HPDE6-E6E7 (cell line): ENCODE measurements at regions not wholly inside any gene's neighbourhood (a gene's known extent, or its start where the extent isn't known, plus 50 kb on each side); places are given as distances from the start of the nearest gene placed in this dataset.

Experiments
- DNase-seq: peaks from one replicate; pipeline ENCODE4 v3.0.0; 2011; ENCODE audit warnings: missing footprints; ENCODE audit errors: extremely low spot score

- DNase-seq = no peak
These were observed 86.2 kb upstream of the SYT1 start for GRCh38 chr12:78778339-78778738.

DNA sequence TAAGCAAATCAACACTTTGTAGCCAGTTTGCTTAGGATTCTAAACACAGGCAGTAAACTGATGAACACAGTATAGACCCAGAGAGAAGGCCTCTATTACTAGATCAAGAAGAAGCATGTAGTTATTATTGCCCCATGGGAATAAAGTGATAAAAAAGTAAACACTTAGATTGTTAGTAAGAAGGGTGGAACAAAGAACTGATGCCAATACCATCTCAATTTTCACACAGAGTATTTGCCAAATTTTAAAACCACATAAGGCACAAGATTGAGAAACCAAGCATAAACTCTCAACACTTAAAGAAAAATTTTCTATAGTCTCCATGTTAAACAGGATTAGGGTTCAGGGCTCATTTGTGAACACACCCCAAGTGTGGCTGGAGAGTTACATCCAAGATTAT, 77.0 kb upstream of the SYT1 start:
- no peak for DNase-seq

DNA sequence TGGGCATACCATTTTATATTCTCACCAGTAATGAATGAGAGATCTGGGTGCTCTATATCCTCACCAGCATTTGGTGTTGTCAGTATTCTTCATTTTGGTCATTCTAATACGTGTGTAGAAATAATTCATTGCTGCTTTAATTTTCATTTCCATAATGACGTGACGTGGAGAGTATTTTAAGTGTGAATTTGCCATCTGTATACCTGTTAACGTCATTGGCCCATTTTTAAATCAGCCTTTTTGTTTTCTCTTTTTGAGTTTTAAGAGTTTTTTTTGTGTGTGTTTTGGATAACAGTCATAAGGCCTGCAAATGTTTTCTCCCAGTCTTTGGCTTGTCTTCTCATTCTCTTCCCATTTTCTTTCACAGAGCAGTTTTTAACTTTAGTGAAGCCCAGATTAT, 74.4 kb upstream of the SYT1 start:
- no peak for DNase-seq

DNA sequence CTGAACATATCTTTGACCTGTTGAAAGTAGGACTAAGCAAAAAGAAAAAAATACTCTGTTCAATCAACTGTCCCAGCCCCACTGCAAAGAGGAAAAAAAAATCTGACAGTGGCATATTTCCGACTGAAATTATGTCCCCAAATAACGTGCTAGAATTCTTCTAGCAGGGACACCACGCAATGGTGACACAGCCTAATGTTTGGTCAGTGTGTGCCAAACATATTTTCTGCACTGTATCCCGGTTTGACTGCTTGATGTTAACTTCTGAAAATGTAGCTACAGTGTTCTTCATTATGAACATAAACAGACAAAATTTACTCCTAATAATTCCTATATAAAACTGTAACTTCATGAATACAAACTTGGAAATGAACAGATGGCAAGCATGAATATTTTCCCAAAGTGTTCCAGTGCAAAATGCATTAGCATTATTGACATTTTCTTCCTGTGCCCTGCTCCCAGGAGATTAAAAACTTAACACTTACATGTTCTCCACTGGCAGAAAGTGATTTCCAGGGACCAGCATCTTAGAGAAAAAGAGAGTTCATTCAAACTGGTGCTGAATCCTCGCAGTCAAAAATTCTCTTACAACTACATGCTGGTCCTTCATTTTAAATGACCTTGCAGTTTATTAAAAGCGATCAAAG, 72.4 kb upstream of the SYT1 start:
- no peak for DNase-seq

- no peak for DNase-seq
These were observed 71.1 kb upstream of the SYT1 start for GRCh38 chr12:78793491-78793890.

DNA sequence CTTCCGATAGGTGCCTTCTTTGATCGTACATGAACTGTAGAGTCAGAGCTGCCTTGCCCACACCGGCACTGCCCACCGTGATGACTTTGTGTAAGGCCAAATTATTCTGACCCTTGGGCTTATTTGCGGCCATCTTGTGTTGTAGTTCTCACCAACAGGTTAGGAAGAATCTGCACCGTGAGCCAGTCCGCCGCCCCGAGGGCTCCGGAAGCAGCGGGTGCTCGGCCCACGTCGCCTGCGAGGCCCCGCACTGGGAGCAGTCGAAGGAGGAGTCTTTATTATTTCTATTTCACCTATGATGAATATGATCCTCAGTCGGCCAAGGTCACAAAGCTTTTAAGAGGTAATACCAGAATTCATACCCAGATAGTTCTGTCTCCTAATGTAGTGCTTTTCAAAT, 70.6 kb upstream of the SYT1 start:
- DNase-seq = no peak

DNA sequence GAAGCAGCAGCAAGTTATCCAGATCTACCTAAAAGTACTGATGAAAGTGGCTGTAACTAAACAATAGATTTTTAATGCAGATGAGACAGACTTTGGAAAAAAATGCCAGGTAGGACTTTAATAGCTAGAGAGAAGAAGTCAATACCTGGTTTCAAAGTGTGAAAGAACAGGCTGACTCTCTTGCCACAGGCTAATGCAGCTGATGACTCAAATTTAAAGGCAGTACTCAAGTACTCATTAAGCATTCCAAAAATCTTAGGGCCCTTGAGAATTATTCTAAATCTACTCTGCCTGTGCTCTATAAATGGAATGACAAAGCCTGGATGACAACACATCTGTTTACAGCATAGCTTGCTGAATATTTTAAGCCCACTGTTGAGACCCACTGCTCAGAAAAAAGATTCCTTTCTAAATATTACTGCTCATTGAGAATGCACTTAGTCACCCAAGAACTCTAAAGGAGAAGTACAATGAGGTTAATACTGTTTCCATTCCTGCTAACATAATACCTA, 68.6 kb upstream of the SYT1 start:
- DNase-seq = no peak

- no peak for DNase-seq
These were observed 67.2 kb upstream of the SYT1 start for GRCh38 chr12:78797196-78797931.

DNA sequence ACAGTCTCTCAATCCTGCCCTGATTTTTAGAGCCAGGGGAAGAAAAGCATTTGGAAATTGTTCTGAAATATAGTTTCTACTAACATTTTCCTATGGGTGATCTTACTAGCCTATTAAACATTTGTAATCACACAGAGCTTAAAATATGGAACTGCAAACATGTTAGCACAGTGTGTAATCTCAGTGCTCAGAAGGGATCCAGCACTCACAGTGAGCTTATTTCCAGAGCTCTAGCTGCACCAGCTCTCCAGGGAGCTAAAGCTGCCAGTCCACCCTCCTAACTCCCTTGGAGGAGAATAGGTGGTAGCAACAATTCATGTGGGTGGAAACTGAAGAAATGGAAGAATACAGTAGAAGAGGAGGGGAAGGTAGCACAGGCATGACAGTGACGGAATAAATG, 64.9 kb upstream of the SYT1 start:
- no peak for DNase-seq

- peak; percentile 13 for DNase-seq
These were observed 62.0 kb upstream of the SYT1 start for GRCh38 chr12:78802593-78802992.

DNA sequence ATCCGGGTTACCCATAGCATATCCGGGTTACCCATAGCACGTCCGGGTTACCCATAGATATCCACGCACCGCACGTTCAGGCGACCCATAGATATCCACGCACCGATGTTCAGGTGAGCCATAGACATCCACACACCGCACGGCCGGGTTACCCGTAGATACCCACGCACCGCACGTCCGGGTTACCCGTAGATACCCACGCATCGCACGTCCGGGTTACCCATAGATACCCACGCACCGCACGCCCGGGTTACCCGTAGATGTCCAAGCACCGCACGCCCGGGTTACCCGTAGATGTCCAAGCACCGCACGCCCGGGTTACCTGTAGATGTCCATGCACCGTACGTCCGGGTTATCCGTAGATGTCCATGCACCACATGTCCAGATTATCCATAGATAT, 60.3 kb upstream of the SYT1 start:
- DNase-seq = no peak
